GM12865 (cell line): ENCODE measurements at regions not wholly inside any gene's neighbourhood (a gene's known extent, or its start where the extent isn't known, plus 50 kb on each side); places are given as distances from the start of the nearest gene placed in this dataset.

Experiments used
- DNase-seq: peaks from one replicate; pipeline ENCODE4 v3.0.0; 2010; ENCODE audit warnings: low read depth
- H3K4me3 ChIP-seq: 2 replicates; pipeline ENCODE4 v1.5.1; 2011; ENCODE audit warnings: mild to moderate bottlenecking, low read depth, low read length, control low read depth
- TF ChIP-seq, protein P1 (sequence below): IDR thresholded peaks from 2 replicates; pipeline ENCODE4 v1.5.1; 2011; ENCODE audit warnings: low read length, control low read depth, low read depth, inconsistent platforms; ENCODE audit not compliant: insufficient read depth; ENCODE audit errors: missing control alignments

DNA sequence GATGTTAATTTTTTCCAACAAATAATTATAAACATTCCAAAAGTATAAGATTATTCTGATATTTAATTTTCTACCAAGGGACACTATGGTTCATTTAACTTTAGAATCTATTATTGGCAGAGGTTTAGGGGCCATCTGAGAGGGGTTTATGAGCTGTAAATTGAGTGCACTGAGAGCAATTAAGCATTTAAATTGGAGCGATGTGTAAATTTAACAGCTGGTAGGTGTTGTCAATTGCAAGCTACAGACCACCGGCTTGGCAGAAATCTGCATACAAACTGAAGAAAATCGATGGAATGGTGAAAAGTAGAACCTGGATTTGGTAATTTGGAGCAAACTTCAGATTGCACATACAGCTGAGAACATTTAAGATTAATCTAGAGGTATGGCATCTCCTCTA, 55.8 kb upstream of the MTF2 start:
- no peak for DNase-seq
- H3K4me3 ChIP-seq, result no peak overlapping the region
- TF ChIP-seq, protein P1, sequence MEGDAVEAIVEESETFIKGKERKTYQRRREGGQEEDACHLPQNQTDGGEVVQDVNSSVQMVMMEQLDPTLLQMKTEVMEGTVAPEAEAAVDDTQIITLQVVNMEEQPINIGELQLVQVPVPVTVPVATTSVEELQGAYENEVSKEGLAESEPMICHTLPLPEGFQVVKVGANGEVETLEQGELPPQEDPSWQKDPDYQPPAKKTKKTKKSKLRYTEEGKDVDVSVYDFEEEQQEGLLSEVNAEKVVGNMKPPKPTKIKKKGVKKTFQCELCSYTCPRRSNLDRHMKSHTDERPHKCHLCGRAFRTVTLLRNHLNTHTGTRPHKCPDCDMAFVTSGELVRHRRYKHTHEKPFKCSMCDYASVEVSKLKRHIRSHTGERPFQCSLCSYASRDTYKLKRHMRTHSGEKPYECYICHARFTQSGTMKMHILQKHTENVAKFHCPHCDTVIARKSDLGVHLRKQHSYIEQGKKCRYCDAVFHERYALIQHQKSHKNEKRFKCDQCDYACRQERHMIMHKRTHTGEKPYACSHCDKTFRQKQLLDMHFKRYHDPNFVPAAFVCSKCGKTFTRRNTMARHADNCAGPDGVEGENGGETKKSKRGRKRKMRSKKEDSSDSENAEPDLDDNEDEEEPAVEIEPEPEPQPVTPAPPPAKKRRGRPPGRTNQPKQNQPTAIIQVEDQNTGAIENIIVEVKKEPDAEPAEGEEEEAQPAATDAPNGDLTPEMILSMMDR, result no peak

DNA sequence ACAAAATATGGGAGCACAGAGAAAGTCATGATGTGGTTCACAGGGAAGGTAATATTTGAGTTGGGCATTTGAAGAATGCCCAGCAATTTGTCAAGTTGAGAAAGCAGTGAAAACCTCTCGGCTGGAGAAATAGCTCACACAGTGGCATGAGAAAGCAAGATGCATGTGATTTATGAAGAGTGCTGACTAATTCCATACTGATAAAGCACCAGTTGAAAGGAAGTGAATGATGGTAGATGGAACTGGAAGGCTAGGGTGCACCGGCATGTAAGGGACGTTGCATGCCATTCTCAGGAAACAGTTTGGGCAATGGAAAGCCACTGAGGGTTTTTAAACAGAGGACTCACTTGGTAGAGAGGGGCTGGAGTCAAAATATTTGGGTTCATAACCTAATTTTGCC, 53.5 kb upstream of the MTF2 start:
- DNase-seq, result no peak
- TF ChIP-seq, protein P1, result no peak

DNA sequence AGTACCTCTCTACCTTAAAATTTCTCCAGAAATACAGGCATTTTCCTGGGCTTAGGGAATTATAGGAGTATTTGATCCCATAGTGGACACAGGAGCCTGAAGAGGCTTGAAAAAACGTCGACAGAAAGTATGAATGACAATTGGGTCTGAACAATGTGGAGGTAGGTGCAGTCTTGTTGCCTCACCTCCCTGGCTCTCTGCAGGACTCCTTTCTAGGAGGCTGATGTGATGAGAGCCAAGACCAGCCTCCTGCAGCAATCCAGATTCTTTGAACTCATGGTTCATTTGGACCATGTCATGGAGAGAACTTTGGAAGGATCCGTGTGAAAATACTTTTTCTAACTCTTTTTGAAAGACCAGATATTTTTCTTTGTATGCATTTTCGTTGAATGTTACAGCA, 50.5 kb upstream of the MTF2 start:
- DNase-seq, result no peak
- TF ChIP-seq, protein P1, result no peak
- H3K4me3 ChIP-seq, result no peak overlapping the region

More for the DNA sequence above, 53.5 kb upstream of the MTF2 start:
- H3K4me3 ChIP-seq, result no peak overlapping the region
